GM12873 (cell line): ENCODE measurements at regions not wholly inside any gene's neighbourhood (a gene's known extent, or its start where the extent isn't known, plus 50 kb on each side); places are given as distances from the start of the nearest gene placed in this dataset.

Source experiments
- TF ChIP-seq, protein P1 (sequence below): IDR thresholded peaks from 2 replicates; pipeline ENCODE4 v1.5.1; 2012; ENCODE audit warnings: low read depth, mild to moderate bottlenecking, moderate library complexity, low read length, control low read depth; ENCODE audit not compliant: insufficient read depth; ENCODE audit errors: missing control alignments

DNA sequence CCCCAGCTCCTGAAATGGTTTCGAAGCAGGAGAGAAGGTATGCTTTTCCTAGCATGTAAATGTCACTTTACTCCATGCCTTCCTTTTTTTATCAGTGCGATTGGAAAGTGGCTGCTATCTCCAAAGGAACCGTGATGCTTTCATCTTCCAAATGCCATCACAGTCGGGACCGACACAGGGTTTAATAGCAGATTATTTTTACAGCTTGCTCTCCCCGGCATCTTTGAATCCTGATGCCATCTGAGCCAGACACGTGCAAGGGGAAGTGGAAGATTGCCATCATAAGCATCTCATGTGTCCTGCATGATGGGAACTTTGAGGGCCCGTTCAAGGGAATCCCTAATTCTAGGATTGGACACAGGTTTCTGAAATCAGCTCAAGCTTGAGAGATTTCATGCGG lies 253.4 kb upstream of the KCNG1 start:
- TF ChIP-seq, protein P1, sequence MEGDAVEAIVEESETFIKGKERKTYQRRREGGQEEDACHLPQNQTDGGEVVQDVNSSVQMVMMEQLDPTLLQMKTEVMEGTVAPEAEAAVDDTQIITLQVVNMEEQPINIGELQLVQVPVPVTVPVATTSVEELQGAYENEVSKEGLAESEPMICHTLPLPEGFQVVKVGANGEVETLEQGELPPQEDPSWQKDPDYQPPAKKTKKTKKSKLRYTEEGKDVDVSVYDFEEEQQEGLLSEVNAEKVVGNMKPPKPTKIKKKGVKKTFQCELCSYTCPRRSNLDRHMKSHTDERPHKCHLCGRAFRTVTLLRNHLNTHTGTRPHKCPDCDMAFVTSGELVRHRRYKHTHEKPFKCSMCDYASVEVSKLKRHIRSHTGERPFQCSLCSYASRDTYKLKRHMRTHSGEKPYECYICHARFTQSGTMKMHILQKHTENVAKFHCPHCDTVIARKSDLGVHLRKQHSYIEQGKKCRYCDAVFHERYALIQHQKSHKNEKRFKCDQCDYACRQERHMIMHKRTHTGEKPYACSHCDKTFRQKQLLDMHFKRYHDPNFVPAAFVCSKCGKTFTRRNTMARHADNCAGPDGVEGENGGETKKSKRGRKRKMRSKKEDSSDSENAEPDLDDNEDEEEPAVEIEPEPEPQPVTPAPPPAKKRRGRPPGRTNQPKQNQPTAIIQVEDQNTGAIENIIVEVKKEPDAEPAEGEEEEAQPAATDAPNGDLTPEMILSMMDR, result no peak

DNA sequence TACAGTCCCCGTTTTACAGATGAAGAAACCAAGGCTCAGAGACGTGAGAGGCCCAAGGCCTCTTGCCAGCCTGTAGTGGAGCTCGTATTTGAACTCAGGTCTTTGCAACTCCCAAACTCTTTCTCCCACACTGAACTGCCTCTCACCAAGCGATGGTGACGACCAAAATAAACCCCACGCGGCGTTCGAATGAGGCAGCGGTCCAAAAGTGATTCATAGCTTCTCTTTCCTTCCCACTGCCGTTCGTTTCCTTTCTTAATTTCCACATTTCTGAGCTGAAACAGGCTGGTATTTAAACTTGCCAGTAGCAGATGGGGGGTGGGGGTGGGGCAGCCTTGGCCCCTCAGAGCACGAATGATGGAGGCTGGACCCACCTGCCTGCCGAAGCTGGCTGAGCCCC lies 252.9 kb upstream of the KCNG1 start:
- TF ChIP-seq, protein P1, result no peak

DNA sequence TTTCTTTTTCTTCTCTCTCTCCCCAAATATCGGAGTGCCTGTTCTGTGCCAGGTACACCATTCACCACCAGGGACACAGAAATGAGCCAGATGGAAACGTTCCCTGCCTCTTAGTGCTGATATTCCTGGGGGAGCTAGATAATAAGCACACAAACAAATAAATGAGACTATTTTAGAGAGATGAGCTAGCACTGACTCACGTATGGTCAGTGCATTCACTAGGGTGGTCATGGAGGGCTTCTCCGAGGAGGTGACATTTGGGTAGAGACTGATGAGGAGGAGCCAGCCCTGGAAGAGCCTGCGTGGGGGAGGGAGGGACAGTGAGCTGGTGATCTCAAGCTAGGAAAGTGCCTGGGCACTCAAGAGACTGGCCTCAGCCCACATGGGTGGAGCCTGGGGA lies 252.3 kb upstream of the KCNG1 start:
- TF ChIP-seq, protein P1, result no peak

DNA sequence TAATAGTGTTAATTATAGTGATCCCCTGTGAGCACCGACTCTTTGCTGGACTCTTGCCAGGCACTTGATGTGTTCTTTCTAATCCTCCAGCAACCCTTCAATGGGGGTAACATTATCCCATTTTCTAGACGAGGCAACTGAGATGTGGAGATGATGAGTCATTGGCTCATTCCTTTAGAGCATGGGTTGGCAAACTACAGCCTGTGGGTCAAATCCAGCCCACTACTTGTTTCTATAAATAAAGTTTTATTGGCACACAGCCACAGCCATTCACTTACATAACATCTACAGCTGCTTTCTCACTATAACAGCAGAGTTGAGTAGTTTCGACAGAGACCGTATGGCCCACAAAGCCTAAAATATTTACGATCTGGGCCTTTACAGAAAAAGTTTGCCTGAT lies 249.5 kb upstream of the KCNG1 start:
- TF ChIP-seq, protein P1, result no peak

DNA sequence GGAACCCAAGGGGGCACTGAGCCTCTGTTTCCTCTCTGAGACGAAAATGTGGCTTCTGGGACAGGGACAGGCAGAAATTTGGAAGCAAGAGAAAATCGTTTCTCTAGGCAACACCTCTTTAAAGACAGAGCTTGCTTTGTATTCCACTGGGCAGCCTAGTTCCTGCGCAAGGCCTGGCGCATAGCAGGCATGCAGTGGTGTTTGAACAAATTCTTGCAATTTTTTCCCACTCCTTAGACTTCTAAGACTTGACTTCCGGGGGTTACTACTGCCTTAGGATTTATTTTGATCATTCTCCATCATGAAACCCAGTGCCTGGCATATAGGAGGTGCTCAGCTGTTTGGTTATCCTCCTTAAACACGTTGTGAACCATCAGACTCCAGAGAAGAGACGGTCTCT lies 249.0 kb upstream of the KCNG1 start:
- TF ChIP-seq, protein P1, result no peak

DNA sequence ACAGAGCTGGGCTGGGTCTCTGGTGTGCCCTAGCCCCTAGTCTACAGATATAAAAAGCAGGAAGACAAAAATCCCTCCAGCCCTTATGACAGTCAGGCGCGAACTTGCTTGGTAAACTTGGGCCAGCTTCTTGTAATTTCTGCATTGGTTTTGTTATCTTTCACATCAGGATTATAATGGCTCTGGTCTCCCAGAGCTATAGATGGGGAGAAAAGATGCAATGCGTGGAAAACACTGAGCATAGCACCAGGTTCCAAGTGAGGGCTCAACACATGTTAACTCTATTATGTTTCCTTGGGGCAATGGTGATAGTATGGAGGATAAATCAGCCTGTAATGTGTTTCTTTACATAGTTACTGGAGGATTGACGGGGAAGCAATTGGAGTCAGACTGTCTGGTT lies 246.8 kb upstream of the KCNG1 start:
- TF ChIP-seq, protein P1, result no peak

DNA sequence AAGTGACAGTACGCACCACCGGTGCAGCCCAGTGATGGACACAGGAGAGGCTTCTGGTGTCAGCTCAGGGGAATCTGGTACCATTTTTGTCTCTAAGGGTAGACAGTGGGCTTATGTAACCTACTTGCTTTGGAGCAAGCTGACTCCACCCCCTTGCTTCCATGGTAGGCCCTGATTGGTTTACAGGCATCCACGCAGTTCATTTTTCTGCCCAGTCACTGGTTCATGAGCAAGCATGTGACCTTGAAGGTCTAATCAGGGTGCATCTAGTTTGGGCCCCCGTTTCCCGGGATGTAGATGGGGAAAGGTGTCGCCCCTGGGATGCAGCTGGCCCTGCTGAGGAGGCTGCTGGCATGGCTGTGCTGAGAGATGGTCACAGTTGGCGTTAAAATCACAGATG lies 244.8 kb upstream of the KCNG1 start:
- TF ChIP-seq, protein P1, result no peak

DNA sequence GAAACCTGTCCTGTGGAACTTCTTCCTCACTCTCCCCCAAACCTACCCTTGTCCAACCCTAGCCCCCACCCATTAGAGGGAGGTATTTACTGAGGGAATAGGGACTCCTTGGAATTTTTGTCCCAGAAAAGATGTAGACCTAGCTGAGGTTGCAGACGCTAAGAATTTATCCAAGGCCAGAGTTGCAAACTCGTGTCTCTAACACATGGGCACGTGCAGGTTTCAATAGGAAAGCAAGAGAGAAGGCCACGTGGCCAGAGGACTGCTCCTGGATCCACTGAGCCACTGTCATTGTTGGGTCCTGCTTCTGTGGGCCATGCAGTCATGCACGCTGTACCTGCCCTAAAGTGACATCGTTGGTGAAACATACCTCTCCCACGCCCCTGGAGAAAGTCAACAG lies 243.4 kb upstream of the KCNG1 start:
- TF ChIP-seq, protein P1, result no peak
